ENCODE measurements at regions not wholly inside any gene's neighbourhood (a gene's known extent, or its start where the extent isn't known, plus 50 kb on each side); places are given as distances from the start of the nearest gene placed in this dataset.

GRCh38 chr17:81345228-81346089 lies 49.8 kb upstream of the BAHCC1 start:
- Histone ChIP-seq H2AFZ (ENCODE audit: low read length) (no peak overlapping the region), H4K20me1 (ENCODE audit: control insufficient read depth, extremely low read depth, insufficient read depth, low read length) (no peaks in the 10 kb centered on the region), H3K9me3 (ENCODE audit: control insufficient read depth, insufficient read depth, low read depth, low read length) (no peaks in the 10 kb centered on the region), H3K4me3 (replicated peaks in 1 of 4; ENCODE audit: control extremely low read depth in 1 of 4, insufficient read depth in 1 of 4, low read depth in 3 of 4, low read length in 4 of 4) (peak overlapping the region; percentile 70 to 99 (median 97)), H3K4me2 (ENCODE audit: extremely low read depth, insufficient read depth, low read length) (peak overlapping the region; percentile 68), H3K9ac (ENCODE audit: insufficient read depth, low read length) (peak overlapping the region; percentile 85), H3K27me3 (ENCODE audit: control insufficient read depth, insufficient read depth, low read length) (no peaks in the 10 kb centered on the region), H3K36me3 (ENCODE audit: control insufficient read depth, insufficient read depth, low read length) (no peaks in the 10 kb centered on the region), H3K79me2 (ENCODE audit: control insufficient read depth, insufficient read depth, low read length) (peaks cover 50% of the 10 kb centered on the region), H3K4me1 (ENCODE audit: control insufficient read depth, extremely low read depth, insufficient read depth, low read length) (peaks cover 3% of the 10 kb centered on the region), H3K27ac (ENCODE audit: insufficient read depth, low read length) (peak overlapping the region; percentile 87)
- peak; percentile 87 to 89 for DNase-seq (ENCODE audit: low read depth in 2 of 2)
- TF ChIP-seq EZH2 (IDR thresholded peaks at IDR 0.05; ENCODE audit: low read length, missing control alignments) (no peak), CTCF (conservative IDR thresholded peaks at IDR 0.05 in 1 of 2, IDR thresholded peaks at IDR 0.05 in 1 of 2; ENCODE audit: low read depth in 1 of 2, low read length in 2 of 2) (no peak)
